Fibroblast of villous mesenchyme (primary cell): ENCODE measurements at regions not wholly inside any gene's neighbourhood (a gene's known extent, or its start where the extent isn't known, plus 50 kb on each side); places are given as distances from the start of the nearest gene placed in this dataset.
"Not testable (repeated sequence)": the region's sequence is repeated elsewhere in the genome, so short reads cannot be mapped to it uniquely, and the experiment has no call there.

Experiments used
- DNase-seq: peaks from one replicate; pipeline ENCODE4 v3.0.0-alpha.2; 2010; ENCODE audit warnings: low read depth
- H3K4me3 ChIP-seq: 2 replicates; pipeline ENCODE4 v1.5.1; 2011; ENCODE audit warnings: low read depth, mild to moderate bottlenecking, low read length
- TF ChIP-seq, protein P1 (sequence below): IDR thresholded peaks from 2 replicates; pipeline ENCODE4 v1.5.1; 2012; ENCODE audit warnings: low read depth, mild to moderate bottlenecking, low read length; ENCODE audit not compliant: insufficient read depth

DNA sequence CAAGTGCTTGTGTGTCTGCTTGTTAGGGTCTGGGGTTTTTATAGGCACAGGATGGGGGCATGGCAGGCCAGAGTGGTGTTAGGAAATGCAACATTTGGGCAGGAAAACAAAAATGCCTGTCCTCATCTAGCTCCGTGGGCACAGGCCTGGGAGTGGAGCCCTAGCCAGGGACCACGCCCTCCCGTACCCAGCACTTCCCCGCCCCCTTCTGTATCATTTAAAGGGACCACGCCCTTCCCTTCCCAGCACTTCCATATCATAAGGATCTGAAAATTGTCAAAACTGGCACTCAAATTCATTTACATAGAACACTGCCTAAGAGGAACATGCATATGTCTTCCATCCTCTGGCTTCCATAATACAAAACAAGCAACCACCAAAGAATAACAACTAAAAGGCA, 185.8 kb downstream of the B3GLCT start:
- DNase-seq, result no peak
- TF ChIP-seq, protein P1, sequence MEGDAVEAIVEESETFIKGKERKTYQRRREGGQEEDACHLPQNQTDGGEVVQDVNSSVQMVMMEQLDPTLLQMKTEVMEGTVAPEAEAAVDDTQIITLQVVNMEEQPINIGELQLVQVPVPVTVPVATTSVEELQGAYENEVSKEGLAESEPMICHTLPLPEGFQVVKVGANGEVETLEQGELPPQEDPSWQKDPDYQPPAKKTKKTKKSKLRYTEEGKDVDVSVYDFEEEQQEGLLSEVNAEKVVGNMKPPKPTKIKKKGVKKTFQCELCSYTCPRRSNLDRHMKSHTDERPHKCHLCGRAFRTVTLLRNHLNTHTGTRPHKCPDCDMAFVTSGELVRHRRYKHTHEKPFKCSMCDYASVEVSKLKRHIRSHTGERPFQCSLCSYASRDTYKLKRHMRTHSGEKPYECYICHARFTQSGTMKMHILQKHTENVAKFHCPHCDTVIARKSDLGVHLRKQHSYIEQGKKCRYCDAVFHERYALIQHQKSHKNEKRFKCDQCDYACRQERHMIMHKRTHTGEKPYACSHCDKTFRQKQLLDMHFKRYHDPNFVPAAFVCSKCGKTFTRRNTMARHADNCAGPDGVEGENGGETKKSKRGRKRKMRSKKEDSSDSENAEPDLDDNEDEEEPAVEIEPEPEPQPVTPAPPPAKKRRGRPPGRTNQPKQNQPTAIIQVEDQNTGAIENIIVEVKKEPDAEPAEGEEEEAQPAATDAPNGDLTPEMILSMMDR, result no peak

DNA sequence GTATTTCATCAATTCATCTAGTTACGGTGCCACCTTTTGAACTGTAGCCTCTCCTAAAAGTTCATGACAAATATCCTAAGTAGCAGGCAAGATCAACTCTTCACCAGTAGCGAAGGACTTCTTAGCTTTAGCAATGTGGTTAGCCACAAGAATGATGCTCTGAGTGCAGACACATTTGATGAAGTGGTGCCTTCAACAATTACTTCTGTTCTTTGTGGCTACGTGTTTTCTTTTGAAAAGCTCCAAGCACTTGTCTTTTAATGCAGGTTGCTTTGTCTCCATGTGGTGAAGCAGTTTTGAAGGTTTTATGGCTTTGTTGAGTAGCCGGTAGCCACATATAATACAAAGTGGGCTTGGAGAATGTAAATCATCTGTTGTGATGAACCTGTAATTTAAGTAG, 194.7 kb downstream of the B3GLCT start:
- TF ChIP-seq, protein P1, result no peak
- no peak for DNase-seq
- no peak overlapping the region for H3K4me3 ChIP-seq

More for the DNA sequence above, 185.8 kb downstream of the B3GLCT start:
- no peak overlapping the region for H3K4me3 ChIP-seq

DNA sequence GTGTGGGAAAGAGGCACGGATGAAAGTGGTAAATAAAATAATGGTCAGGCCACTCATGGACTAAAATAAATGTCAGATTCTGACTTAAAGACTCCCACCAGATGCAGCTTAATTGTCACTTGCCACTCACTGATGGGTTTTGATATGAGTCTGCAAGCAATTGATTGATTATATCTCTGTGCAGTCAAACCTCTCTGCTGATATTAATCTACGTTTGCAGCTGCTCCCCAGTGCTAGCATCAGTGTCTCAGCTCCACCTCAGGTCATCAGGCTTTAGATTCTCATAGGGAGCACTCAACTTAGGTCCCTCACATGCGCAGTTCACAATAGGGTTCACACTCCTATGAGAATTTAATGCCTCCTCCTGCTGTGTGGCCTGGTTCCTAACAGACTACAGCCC, 195.3 kb downstream of the B3GLCT start:
- TF ChIP-seq, protein P1, result no peak
- DNase-seq, result no peak
- H3K4me3 ChIP-seq, result no peak overlapping the region

DNA sequence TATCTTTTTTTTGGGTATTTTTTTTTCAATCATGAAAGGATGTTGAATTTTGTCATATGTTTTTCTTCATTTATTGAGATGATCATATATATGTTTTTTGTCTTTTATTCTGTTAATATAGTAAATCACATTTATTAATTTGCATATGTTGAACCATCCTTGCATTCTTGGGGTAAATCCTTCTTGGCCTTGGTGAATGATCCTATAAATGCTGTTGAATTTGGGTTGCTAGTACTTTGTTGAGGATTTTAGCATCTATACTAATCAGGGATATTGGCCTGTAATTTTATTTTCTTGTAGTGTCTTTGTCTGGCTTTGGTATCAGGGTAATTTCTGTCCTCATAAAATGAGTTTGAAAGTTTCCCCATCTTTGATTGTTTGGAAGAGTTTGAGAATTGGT, 199.9 kb downstream of the B3GLCT start:
- TF ChIP-seq, protein P1, result no peak
- DNase-seq, result no peak
- H3K4me3 ChIP-seq, result no peak overlapping the region

DNA sequence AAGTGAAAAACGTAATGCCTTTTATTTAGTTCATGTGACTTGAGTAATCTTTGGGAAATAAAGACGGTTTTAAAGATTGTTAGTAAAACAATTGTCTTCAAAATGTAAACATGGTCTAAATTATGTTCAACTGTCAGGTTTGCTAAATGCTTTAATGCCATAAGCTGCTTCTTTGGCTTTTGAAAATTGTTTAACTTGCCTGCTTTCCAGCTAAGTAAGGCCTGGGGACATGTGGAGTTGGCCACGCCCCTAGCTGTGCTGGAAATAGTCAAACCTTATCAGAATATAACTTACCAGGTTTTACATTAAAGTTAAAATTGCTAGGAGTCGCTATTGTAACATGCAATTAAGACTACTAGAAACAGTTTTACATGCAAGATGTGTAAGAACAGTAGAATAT, 203.9 kb downstream of the B3GLCT start:
- DNase-seq, result peak; percentile 60
- not testable (repeated sequence) for H3K4me3 ChIP-seq

DNA sequence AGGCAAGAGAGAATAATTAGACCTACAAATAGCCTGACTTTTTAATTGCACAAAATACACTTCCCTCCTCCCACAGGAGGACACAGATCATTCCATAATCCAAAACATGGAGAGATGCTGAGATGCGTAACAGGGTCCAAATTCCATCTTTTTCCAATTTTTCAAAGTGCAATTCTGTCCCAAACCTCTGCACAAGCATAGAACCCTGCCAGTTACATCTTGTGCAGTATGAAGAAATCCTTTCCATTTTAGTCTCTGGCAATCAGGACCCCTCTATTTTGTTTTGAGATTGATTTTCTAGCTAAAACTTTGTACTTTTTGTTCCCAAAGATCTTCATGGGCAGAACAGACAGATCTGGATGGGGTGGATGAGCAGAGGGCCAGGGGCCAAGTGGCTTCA, 209.2 kb downstream of the B3GLCT start:
- no peak for DNase-seq
- H3K4me3 ChIP-seq, result no peak overlapping the region
- TF ChIP-seq, protein P1, result no peak

DNA sequence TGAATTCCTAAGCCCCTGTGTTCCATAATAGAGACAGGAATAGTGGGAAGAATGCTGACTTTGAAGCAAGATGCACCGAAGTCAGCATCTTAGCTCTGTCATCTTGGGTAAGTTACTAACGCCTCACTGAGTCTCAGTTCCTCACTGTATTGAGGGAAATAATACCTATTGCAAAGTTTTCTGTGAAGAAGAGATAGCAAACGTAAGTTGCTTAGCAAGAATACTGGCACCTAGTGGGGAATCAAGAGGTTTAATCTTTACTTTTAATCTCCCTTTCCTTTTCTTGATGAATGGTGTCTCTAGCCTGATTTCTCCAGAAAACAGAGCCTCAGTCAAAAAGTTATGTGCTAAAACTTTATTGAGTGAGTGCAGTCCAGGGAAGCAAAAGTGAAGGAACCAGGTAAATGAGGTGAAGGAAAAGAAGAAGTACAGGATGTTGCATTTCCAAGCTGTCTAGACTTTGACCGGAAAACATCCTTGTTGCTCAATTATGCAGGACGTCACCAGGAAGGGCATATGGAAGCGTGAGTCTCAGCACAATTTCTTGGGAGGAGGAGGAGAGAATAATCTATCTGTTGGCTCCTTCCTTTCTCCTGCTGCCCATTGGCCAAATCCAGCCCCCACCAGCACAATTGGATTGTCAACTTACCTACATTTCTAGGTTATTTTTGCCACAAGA, 210.0 kb downstream of the B3GLCT start:
- peak; percentile 8 for DNase-seq
- TF ChIP-seq, protein P1, result no peak

More for the DNA sequence above, 210.0 kb downstream of the B3GLCT start:
- no peak overlapping the region for H3K4me3 ChIP-seq
